SH-SY5Y (cell line): ENCODE measurements at regions not wholly inside any gene's neighbourhood (a gene's known extent, or its start where the extent isn't known, plus 50 kb on each side); places are given as distances from the start of the nearest gene placed in this dataset.

Source experiments
- GATA2 ChIP-seq: IDR thresholded peaks from 2 replicates; pipeline ENCODE4 v1.6.1; 2011; ENCODE audit warnings: mild to moderate bottlenecking, low read depth, low read length
- GATA3 ChIP-seq: IDR thresholded peaks from 2 replicates; pipeline ENCODE4 v1.6.1; 2011; ENCODE audit warnings: low read depth, mild to moderate bottlenecking, low read length, moderate library complexity

DNA sequence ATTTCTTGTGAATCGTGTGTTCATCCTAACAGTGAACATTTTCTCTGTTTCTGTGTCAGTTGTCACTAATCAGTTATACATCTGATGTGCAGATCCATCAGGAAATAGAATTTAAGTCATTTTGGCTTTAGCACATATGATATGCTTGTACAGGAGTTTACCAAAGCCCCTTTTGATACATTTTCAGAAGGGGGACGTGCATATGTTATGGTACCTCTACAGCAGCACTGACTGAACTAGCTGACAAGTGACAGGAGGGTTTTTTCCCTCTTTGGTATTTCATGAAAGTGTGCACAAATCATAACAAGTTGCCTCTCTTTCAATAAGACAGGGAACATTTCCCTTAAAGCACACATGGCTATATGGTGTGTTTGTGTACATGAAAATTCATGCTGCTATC lies 536.5 kb downstream of the PLCL1 start:
- TF ChIP-seq GATA2, result no peak
- no peak for TF ChIP-seq GATA3
